ENCODE measurements at regions not wholly inside any gene's neighbourhood (a gene's known extent, or its start where the extent isn't known, plus 50 kb on each side); places are given as distances from the start of the nearest gene placed in this dataset.

GRCh38 chr7:3206771-3207191 is 94.3 kb upstream of the SDK1 start:
- no peak overlapping the region for H3K4me3 ChIP-seq (ENCODE audit: low read depth, low read length)
- TF ChIP-seq CTCF (IDR thresholded peaks at IDR 0.05; ENCODE audit: low read depth, low read length) = no peak

- H3K4me3 ChIP-seq (ENCODE audit: low read depth, low read length) = no peak overlapping the region
- no peak for TF ChIP-seq CTCF (IDR thresholded peaks at IDR 0.05; ENCODE audit: low read depth, low read length)
These were observed 93.6 kb upstream of the SDK1 start for GRCh38 chr7:3207387-3207902.

GRCh38 chr7:3210531-3210930 is 90.5 kb upstream of the SDK1 start:
- no peak overlapping the region for H3K4me3 ChIP-seq (ENCODE audit: low read depth, low read length)
- TF ChIP-seq CTCF (IDR thresholded peaks at IDR 0.05; ENCODE audit: low read depth, low read length) = no peak

- H3K4me3 ChIP-seq (ENCODE audit: low read depth, low read length) = no peak overlapping the region
- no peak for TF ChIP-seq CTCF (IDR thresholded peaks at IDR 0.05; ENCODE audit: low read depth, low read length)
These were observed 87.0 kb upstream of the SDK1 start for GRCh38 chr7:3214090-3214413.

GRCh38 chr7:3215624-3216585 is 85.1 kb upstream of the SDK1 start:
- no peak for TF ChIP-seq CTCF (IDR thresholded peaks at IDR 0.05; ENCODE audit: low read depth, low read length)

GRCh38 chr7:3217166-3217565 is 83.9 kb upstream of the SDK1 start:
- no peak for TF ChIP-seq CTCF (IDR thresholded peaks at IDR 0.05; ENCODE audit: low read depth, low read length)
- no peak overlapping the region for H3K4me3 ChIP-seq (ENCODE audit: low read depth, low read length)

More at GRCh38 chr7:3215624-3216585, 85.1 kb upstream of the SDK1 start:
- no peak overlapping the region for H3K4me3 ChIP-seq (ENCODE audit: low read depth, low read length)
